HG03469 (cell line): ENCODE measurements at regions not wholly inside any gene's neighbourhood (a gene's known extent, or its start where the extent isn't known, plus 50 kb on each side); places are given as distances from the start of the nearest gene placed in this dataset.
"Not testable (repeated sequence)": the region's sequence is repeated elsewhere in the genome, so short reads cannot be mapped to it uniquely, and the experiment has no call there.

ENCODE experiments used
- ATAC-seq: cut with Tn5 transposase; IDR thresholded peaks from one replicate; pipeline ENCODE4 v1.9.1; 2021; ENCODE audit warnings: mild to moderate bottlenecking, moderate library complexity, moderate number of reproducible peaks; ENCODE audit not compliant: unreplicated experiment

DNA sequence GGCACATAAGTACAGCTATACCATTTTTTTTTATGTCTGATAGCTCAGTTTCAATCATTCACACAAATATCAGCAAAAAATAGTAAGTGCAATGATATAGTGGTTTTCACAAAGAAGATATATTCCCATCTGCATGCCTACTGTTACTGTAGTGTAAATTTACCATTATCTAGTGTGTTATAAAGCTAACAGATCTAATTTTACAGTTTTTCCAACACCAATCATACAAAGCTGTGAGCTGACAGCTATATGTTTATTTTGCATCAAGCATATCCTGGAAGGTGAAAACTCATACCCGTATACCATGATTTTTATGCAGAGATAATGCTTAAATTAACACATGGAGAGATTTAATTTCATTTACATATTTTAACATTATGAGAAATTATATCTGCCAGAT lies 89.9 kb upstream of the HAPLN1 start:
- ATAC-seq = no peak

- ATAC-seq = no peak
Measured at GRCh38 chr5:83802686-83803085, 82.0 kb upstream of the HAPLN1 start.

GRCh38 chr5:83800201-83800600 lies 79.5 kb upstream of the HAPLN1 start:
- ATAC-seq = no peak

GRCh38 chr5:83799020-83799419 lies 78.4 kb upstream of the HAPLN1 start:
- not testable (repeated sequence) for ATAC-seq

GRCh38 chr5:83789371-83789770 lies 68.7 kb upstream of the HAPLN1 start:
- no peak for ATAC-seq

DNA sequence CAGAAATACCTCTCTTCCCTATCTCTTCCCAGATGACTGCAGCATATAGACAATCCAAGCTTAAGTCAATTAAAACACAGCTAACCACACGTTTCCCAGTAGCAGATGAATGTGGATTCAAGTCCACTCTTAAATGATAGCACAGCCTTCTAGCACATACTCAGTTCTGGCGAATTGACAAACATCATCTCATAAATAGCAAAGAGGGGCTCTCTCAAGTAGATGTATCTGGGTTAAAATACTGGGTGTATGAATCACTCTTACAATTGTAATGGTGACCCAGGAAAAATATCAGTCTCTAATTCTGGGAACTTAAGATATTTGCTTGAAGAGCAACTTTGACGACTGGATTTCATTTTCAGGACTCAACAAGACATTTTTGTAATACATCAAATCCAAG lies 67.0 kb upstream of the HAPLN1 start:
- ATAC-seq = no peak

- ATAC-seq = no peak
Measured at GRCh38 chr5:83785176-83785668, 64.6 kb upstream of the HAPLN1 start.

DNA sequence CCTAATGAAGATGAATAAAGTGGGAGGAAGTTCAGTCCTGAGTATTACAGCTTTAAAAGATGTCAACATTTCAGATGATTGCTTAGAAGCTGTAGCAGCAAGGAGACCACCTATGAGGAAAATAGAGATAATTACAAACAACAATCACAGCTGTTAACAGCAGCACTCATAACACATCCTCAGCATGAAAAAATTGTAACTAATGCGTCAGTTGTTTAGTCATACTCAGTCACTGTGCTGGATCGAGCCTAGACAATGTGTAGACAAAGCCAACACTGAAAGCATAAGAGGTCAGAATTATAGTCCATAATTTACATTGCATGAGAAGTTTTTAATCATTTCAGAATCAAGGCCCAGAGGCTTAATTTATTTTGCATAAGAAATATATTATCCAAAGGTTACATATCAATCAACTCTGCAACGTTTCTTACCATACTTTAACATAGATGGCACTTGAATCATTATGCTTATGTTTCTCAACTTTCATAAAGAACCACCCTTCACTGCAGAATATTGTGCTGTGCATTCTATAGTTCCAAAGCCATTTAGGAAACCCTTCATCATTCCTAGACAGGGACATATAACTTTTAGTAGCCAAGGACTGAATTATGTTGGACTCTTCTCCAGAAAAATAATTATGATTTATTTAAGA lies 60.2 kb upstream of the HAPLN1 start:
- no peak for ATAC-seq

- ATAC-seq = no peak
Measured at GRCh38 chr5:83777856-83778255, 57.2 kb upstream of the HAPLN1 start.

GRCh38 chr5:83776437-83777031 lies 55.9 kb upstream of the HAPLN1 start:
- ATAC-seq = no peak
